Occipital lobe (tissue), 1 donor: ENCODE measurements at regions not wholly inside any gene's neighbourhood (a gene's known extent, or its start where the extent isn't known, plus 50 kb on each side); places are given as distances from the start of the nearest gene placed in this dataset.
"Not testable (repeated sequence)": the region's sequence is repeated elsewhere in the genome, so short reads cannot be mapped to it uniquely, and the experiment has no call there.

Experiments
- DNase-seq: peaks from one replicate; lab custom pipeline; 2025; lab: John Stamatoyannopoulos, UW

- no peak for DNase-seq
Observed at GRCh38 chr22:47547881-47548650, 785.6 kb downstream of the TBC1D22A start.

GRCh38 chr22:47547239-47547661 lies 784.8 kb downstream of the TBC1D22A start:
- no peak for DNase-seq

GRCh38 chr22:47544696-47545095 lies 782.2 kb downstream of the TBC1D22A start:
- DNase-seq = no peak

- no peak for DNase-seq
Observed at GRCh38 chr22:47543447-47543846, 781.0 kb downstream of the TBC1D22A start.

- no peak for DNase-seq
Observed at GRCh38 chr22:47540011-47540410, 777.6 kb downstream of the TBC1D22A start.

- no peak for DNase-seq
Observed at GRCh38 chr22:47539374-47539773, 776.9 kb downstream of the TBC1D22A start.

- no peak for DNase-seq
Observed at GRCh38 chr22:47535681-47536080, 773.2 kb downstream of the TBC1D22A start.

- DNase-seq = no peak
Observed at GRCh38 chr22:47534804-47535410, 772.5 kb downstream of the TBC1D22A start.

GRCh38 chr22:47533961-47534803 lies 771.7 kb downstream of the TBC1D22A start:
- DNase-seq = no peak

- no peak for DNase-seq
Observed at GRCh38 chr22:47517062-47517461, 754.6 kb downstream of the TBC1D22A start.

GRCh38 chr22:47515384-47516125 lies 753.1 kb downstream of the TBC1D22A start:
- DNase-seq = no peak

GRCh38 chr22:47512617-47513016 lies 750.2 kb downstream of the TBC1D22A start:
- DNase-seq = no peak

GRCh38 chr22:47504962-47505361 lies 742.5 kb downstream of the TBC1D22A start:
- no peak for DNase-seq

GRCh38 chr22:47498969-47499495 lies 736.6 kb downstream of the TBC1D22A start:
- no peak for DNase-seq

GRCh38 chr22:47497666-47498065 lies 735.2 kb downstream of the TBC1D22A start:
- DNase-seq = no peak

GRCh38 chr22:47495110-47495509 lies 732.7 kb downstream of the TBC1D22A start:
- DNase-seq = no peak

GRCh38 chr22:47488131-47488530 lies 725.7 kb downstream of the TBC1D22A start:
- DNase-seq = not testable (repeated sequence)

GRCh38 chr22:47486569-47487312 lies 724.3 kb downstream of the TBC1D22A start:
- DNase-seq = no peak

GRCh38 chr22:47484960-47485569 lies 722.6 kb downstream of the TBC1D22A start:
- DNase-seq = no peak

GRCh38 chr22:47476231-47476630 lies 713.8 kb downstream of the TBC1D22A start:
- no peak for DNase-seq
